DMS 273 (cell line): ENCODE measurements at regions not wholly inside any gene's neighbourhood (a gene's known extent, or its start where the extent isn't known, plus 50 kb on each side); places are given as distances from the start of the nearest gene placed in this dataset.

Experiments used
- DNase-seq: peaks from one replicate; lab custom pipeline; 2025; ENCODE audit not compliant: unreplicated experiment; lab: John Stamatoyannopoulos, UW

DNA sequence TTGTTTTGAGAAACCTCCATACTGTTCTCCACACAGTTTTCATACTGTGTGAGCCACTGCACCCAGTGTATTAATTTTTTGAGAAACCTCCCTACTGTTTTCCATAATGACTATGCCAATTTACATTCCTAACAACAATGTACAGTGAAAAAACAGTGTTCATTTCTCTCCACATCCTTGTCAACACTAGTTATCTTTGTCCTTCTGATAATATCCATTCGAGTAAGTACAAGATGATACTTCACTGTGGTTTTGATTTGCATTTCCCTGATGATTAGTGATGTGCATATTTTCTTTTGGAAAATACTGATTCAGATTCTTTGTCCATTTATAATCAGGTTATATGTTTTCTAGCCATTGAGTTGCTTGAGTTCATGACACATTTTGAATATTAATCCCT is 462.0 kb downstream of the CDH11 start:
- no peak for DNase-seq

DNA sequence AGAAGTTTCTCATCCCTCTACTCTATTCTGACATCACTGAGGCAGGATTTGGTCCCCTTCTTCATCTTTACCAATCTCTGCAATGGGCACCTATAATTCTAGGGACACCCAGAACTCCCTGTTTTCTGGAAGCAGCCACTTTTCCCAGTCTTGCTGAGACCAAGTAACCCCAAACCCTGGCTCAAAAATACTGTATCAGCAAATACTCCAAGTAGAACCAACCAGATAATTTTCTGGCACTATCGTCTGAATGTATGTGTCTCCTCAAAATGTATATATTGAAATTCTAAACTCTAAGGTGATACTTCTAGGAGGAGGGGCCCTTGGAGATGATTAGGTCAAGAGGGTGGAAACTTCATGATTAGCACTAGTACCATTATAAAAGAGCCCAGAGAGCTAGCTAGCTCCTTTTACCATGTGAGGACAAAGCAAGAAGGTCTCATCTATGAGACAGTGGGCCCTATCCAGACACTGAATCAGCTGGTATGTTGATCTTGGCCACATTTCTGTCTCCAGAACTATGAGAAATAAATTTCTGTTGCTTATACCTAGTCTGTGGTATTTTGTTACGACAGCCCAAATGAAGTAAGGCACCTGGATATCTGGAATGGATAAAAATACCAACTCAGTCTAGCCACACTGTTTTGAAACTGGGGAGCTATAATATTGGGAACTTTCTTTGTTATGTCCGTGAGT is 464.4 kb downstream of the CDH11 start:
- no peak for DNase-seq

DNA sequence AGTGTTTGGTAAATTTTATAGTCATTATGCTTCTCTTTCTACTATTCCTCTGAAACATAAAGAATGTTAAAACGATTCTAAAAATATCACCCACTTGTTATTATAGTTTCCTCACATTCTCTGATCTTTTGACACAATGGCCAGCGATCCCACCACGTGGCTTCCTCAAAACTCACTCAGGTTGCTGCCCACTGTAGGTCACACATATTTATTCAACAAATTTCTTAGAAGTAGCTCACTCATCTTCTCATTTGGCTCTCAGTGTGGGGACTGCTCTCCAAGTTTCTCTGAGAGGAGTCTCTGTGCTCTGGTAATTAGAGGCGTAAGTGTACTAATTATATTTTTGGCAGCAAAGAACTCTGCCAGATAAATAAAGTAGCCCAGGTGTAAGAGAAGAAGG is 465.4 kb downstream of the CDH11 start:
- DNase-seq, result no peak

DNA sequence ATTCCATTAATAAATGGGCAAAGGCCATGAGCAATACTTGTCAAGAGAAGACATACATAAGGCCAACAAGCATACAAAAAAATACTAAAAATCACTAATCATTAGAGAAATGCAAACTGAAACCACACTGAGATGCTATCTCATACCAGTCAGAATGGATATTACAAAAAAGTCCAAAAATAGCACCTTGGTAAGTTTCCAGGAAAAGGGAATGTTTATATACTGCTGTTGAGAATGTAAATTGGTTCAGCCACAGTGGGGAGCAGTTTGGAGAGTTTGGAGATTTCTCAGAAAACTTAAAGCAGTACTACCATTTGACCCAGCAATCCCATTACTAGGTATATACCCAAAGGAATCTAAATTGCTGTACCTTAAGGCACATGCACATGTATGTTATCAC is 467.7 kb downstream of the CDH11 start:
- no peak for DNase-seq

DNA sequence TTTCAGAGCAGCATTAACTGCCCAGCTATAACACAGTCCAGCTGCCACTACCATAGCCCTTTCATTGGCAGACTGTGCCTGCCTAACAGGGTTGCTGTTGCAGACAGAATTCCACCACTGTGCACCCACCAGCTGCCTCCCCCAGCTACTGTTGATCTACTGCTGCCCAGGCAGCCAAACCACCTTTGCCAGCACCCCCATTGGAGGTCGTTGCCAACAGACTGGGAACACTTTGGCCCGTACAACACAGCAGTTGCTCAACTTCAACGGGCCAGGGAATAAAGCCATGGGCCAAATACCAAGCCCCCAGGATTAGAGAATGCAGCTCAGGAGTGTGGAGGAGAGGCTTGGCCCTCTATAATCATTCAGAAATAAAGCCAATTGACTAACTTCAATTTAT is 473.6 kb downstream of the CDH11 start:
- no peak for DNase-seq

DNA sequence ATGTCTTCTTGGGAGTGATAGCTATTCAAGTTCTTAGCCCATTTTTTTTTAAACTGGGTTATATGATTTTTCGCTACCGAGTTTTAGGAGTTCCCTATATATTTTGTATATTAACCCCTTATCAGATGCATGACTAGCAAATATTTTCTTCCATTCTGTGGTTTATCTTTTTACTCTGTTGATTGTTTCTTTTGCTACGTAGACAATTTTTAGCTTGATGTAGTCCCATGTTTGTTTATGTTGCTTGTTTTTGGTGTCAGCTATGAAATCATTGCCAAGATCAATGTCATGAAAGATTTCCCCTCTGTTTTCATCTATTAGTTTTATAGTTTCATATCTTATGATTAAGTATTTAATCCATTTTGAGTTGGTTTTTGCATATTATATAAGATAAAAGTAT is 480.5 kb downstream of the CDH11 start:
- DNase-seq, result no peak

DNA sequence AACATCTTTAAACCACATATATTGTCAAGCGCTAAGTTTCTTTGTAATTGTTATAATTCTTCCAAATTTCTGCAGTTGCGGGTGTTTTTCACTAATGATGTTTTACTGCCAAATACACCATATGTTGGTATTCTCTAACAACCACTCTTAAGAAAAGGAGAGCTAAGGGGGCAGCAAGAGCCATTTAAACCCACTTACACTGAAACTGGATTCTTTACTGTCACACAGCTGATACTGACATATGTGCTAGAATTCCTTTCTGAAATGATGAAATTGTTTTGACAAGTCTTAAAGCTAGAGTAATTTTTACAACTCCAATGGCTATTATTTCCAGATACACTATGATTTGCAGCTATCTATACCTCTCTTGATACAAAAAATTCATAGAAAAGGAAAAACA is 483.1 kb downstream of the CDH11 start:
- DNase-seq, result peak; percentile 38

DNA sequence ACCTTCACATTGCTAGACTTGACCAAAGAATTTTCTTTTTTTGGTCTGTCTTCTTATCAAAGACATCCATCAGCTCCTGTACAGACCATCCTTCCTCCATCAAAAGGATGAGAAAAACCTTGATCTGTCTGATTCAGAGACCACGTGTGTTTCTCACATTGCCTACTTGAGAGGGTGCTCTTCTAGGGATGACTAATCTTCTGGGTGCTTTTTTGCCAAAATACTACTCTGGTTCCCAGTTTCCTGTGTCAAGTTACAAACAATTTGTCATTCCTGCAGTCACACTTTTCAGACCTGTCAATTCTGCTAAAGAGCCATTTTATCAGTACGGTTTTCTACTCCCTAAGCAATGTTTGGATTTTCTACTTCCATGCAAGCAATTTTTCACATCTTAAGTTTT is 492.2 kb downstream of the CDH11 start:
- DNase-seq, result no peak

DNA sequence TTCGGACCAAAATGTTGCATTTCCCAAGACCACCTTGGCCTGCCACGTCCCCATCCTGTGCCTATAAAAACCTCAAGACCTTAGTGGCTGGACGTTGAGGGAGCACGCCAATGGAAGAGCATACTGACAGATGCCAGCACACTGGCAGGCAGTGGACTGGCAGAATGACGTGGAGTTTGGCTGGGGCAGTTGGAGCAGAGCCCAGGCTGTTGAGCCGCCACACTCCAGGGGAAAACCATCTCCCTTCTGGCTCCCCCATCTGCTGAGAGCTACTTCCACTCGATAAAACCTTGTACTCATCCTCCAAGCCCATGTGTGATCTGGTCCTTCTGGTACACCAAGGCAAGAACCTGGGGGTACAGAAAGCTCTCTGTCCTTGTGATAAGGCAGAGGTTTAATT is 494.1 kb downstream of the CDH11 start:
- DNase-seq, result peak; percentile 97

DNA sequence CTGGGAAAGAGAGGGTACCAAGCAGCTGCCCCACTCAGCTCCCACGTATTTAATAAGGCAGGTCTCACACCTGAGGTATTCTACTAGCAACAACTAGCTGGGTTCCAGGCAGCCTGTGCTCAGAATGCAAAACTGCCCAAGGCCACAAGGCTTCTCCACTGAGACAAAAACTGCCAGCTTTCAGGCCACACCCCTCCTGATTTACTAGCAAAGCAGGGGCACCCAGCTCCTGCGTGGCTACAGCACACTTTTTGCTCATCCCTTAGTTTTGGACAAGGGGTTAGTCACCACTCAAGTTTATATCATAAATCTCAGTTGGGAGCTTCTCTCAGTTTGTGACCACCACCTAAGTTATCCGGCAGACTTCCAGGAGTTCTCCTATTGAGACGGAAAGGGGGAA is 494.6 kb downstream of the CDH11 start:
- DNase-seq, result peak; percentile 92

DNA sequence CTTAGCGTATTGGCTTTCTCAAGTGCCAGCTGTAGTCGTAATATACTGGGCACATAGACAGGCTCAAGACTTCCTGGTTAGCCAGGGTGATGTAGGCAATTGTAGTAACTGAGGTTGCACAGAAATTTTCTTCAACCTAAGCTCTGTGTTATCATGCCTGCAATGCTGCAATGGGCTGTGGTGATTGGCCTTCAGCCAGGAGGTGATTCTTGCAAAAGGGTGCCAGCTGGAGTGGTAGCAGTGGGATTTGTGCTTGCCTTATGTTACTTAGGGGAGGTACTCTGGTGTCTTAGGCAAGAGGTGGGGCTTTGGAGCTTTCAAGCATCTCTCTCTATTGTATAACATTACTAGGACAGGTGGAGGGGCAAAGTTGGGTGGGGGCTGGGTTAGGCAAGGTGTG is 495.1 kb downstream of the CDH11 start:
- peak; percentile 98 for DNase-seq

DNA sequence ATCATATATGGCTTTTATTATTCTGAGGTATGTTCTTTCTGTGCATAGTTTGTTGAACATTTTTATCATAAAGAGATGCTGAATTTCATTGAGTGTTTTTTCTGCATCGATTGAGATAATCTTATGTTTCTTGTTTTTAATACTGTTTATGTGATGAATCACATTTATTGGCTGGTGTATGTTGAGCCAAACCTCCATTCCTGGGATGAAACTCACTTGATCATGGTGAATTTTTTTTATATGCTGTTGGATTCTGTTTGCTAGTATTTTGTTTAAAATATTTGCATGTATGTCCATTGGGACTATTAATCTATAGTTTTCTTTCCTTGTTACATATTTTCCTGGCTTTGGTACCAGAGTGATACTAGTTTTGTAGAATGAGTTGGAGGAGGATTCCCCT is 500.2 kb downstream of the CDH11 start:
- no peak for DNase-seq

DNA sequence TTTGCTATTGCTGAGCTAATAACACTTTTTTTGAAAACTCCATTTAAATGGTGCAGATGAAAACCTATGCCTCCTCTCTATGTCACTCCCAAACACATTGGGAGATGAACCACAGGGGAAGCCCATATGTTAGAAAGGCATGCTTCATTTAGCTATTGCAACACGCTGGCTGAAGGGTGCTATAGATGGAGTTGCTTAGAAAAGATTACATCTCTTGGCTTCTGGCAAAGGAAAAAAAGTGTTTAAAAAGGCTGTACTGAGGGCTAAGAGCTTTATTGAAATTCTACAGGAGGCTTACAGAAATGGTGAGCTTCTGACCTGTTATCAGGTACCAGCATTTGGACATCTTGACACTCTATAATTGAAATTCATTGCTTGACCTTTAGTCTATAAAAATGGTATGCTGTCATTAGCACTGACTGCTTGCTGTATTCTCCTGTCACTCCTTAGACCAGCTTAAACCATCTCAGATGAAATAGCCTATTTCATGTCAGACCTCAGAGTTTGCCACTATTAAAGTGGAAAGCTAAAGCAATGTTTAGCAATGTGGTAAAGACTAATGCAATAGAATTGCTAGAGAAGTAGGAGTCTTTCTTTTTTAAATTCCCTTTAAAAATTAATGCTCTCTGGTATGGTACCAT is 503.9 kb downstream of the CDH11 start:
- peak; percentile 73 for DNase-seq

DNA sequence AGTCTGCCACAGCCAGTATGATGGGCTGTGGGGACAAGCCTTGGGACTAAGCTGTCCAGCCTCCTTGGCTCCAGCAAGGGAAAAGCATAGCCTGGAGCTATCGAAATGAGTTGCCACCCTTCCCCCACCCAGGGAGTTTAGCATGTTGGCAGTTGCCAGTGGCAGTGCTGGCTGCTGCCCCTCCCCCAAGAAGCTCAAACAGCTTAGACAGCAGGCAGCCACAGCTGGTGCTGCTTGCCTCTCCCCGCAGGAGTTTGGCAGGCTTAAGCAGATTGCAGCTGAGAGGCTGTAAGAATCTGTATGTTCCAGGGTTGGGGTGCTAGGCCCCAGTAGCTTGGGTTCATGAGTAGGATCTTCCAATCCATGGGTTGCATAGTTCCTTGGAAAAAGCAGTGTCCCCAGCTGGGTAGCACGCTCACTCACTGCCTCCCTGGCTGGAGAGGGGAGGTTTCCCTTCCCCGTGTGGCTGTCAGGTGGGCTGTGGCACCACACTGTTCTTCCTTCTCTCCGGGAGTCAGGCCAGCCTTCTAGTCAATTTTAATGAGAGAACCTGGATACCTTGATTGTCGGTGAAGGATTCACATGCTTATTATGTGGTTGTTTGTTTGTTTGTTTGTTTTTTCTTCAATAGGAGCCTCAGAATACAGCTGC is 506.1 kb downstream of the CDH11 start:
- DNase-seq, result peak; percentile 97

DNA sequence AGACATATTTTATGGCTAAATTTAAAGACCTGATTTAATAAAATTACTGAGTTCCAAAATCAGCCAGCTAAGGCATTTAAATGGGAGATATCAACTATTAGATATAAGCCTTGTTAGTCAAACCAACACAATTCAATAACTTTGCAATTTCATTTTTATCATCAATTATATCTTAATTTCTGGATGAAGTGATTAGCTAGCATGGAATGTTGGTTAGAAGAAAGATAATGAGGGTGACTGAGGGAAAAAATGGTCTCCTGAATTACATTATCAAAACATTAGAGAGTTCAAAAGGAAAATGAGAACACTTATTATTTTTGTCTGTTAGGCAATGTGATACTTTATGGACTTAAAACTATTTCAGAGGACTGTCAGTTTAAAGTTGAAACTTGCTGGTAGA is 525.7 kb downstream of the CDH11 start:
- DNase-seq, result no peak

DNA sequence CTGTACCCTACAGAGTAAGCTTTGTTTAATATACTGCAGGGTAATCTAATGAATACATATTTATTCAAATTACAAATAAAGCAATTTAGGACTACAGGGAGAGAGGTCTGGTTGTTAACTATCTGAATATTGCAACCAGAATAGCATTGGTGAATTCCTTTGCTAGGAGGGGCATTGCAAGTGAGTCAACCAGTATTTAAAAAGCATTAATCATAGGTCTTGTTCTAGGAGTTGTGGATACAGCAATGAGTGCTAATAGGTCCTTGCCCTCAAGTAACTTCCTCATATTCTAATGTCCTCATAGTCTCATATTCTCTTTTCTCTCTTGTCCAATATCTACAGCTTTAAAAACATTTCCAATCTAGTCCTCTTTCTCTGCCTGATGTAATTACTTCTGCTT is 531.4 kb downstream of the CDH11 start:
- no peak for DNase-seq

DNA sequence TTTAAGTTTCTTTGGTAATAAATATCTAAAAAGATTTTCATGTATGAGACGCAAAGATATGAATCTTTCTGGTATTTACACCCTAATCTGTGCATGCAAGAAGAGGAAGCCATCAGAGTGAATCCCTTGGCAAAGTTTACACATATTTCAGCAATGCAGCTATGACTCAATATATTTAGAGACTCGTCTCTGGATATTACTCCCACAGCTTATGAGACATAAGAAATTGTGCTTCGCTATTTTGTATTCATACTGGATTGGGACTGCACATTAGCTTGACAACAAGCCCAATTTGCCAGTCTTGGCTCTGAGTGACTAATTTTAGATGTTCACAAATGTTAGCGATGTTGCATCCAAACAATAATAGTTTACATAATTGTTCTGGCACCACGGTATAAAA is 532.0 kb downstream of the CDH11 start:
- no peak for DNase-seq

DNA sequence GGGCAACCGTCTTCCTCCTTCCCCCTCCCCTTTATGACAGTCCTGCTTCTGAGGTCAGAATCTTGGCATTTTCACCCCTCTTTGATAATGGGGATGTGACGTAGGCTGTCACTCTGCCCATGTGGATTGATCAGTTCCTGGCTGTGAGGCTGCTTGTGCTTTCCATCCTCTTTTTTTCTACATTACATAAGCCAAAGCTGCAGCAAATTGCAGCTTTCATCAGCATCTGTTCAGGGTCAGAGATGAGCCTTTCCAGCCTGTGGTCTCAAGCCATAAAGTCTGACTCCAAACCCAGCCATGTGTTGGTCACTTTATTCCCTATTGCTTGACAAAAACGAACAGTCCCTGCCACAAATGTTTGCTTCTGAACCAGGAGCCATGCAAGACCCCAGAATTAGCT is 535.1 kb downstream of the CDH11 start:
- peak; percentile 21 for DNase-seq

DNA sequence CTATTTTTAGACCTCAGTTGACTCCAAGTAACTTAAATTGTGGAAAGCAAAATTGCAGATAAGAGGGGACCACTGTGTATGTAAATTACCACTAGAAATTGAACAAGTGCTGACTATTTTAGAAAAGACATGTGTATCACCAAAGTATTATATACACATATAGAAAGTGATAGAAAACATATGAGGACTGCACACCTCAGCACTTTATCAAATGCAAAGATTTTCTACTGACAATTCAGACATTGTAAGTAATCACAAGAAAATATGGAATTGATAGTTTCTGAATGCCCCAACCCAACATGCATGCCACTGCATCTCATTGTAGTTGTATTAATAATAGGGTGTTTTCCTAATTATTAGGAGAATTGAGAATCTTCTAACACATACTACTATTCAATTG is 536.5 kb downstream of the CDH11 start:
- DNase-seq, result no peak

DNA sequence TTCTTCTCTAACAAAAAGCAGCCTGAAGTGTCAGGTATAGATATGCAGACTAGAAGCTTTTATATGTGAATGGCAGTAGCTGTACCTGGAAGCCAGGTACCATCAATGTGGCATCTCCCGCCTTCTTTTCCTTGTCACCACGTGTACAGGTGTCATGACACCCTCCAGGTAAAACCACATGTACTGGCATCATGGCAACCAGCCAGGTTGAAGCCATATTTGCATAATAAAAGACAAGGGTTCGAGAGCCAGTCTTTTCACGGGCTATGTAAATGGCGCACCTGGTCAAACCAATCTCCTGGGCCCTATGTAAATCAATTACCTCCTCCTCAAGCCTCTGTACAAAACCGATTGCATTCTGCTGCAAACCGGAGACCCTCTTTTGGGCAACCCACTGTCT is 541.3 kb downstream of the CDH11 start:
- DNase-seq, result no peak

DNA sequence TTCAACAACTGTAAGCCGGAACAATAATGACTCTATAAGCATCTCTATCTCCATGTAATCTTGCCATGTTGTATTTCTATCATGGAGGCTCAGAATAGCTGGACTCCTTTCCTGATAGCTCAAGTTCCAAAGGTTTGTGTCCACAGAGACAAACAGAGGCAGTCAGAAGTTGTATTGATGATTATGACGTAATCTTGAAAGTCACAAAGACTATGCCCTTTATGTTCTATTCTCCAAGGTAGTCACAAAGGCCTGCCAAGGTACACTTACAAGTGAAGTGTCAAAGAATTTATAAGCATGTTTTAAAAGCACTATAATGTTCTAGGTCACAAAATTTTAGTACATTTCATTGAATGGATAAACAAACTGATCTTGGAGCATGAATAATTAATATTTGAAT is 542.2 kb downstream of the CDH11 start:
- no peak for DNase-seq

DNA sequence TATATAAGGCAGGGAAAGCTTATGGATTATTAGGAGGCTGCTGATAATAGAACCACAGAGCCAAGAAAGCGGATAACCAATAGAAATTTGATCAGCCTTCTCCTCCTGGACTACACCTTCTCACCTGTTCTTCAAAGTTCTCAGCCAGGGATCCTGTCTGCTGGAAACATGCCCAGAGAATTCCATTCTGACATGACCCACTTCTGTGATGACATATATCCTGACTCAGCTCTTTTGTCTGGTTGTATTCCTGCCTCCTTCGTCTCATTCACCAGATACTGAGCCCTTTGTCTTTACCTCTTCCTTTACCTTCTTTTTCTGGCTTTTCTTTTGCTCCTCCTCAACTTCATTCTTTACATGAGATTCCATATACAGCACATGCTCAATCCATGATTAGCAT is 576.1 kb downstream of the CDH11 start:
- no peak for DNase-seq

DNA sequence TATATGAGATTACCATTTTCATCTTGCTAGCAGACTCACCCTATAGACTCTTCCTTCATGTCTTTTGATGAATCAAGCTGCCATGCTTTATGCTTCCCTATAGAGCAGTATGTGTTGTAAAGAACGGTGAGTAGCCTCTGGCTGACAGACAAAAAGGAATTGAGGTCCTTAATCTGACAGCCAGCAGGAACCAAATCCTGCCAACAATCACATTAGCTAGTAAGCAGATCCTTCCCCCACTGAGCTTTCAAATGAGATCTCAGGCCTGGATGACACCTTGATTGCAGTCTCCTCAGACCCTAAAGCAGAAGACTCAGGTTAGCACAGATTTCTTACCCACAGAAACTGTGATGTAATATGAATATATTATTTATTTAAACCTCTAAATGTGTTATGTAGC is 577.0 kb downstream of the CDH11 start:
- no peak for DNase-seq
